ENCODE measurements at regions not wholly inside any gene's neighbourhood (a gene's known extent, or its start where the extent isn't known, plus 50 kb on each side); places are given as distances from the start of the nearest gene placed in this dataset.

DNA sequence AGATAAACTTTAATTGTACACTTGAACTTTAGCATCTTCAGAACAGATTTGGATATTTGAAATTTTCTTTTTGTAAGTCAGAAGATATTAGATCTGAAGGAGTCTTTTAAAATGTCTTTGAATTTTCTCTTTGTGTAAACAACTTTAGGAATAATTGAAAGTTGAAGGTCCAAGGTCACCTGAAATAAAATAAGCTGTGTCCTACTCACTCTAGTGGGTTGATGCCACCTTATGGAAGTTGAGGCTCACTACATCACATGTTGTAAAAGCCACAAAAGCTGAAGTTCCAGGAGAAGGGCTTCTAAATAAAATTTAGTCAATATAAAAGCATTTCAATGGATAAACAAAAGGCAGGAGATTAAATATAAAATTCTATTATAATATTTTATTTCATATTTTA, 122.0 kb upstream of the ATXN7L3B start:
- no peak for DNase-seq

DNA sequence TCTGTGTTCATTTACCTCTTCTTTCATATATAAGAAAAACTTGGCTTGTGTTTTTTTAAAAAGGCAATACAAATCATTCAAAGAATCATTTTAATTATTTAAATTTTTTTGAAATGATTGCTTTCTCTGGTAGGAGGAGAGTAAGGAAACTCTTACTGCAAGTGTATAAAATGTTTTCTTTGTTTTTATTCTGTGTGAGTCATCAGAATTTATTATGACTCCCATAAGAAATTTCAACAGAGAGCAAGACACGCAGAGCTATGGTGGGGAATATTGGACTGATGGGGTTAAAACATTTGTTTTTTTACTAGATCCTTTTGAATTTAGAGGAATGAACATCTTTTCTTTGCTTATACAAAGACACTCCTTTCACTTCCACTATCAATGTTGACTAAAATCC, 119.1 kb upstream of the ATXN7L3B start:
- no peak for DNase-seq

DNA sequence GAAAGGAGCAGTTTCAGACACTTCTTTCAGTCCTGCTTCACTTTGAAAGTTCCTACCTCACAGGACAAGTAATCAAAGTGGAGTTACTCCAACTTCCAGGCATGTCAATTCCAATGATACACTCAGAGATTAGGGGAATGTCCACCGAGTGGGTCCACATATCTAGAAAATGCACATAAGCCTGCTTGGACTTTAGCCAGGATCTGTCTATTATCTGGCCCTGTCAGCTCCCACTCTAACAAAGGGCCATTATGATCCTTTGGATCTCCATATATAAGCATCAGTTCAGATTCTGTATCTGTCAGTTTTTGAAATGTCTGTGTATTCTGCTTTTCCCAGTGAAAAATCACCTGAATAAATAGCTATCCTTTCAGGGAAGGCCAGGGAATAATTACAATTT, 112.9 kb upstream of the ATXN7L3B start:
- peak; percentile 19 for DNase-seq

DNA sequence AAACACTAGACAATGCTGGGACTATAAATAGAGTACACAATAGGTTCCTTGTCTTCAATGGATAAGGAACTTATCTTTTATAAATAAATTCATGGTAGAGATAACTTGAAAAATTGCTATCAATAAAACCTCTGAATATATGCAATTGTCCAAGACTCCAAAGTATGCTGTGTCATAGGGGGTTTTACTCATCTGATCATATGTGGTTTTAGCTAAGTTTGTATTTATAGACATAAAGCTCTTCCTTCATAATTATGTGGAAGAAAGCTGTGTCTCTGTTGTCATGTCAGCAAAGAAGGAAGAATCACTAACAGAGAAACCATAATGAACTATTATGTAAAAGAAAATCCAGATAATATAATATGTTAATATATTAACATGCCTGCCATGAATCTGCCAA, 111.5 kb upstream of the ATXN7L3B start:
- no peak for DNase-seq

DNA sequence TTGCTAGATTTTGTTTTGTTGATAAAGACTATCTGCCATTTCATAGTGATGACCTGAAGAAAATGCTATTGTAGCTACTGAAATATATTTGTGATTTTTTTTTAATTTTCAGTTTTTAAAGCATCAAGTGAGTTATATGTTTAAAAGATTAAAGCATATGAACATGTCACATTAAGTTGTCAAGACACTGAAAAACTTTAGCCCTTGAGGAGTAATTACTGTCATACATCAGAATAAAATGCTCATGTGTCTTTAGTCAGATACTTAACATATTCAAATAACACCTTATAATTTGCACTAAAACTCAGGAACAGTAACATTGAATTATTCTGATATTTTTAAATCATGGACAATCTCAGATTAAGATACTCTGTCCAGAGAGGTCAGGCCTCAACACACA, 108.1 kb upstream of the ATXN7L3B start:
- no peak for DNase-seq

DNA sequence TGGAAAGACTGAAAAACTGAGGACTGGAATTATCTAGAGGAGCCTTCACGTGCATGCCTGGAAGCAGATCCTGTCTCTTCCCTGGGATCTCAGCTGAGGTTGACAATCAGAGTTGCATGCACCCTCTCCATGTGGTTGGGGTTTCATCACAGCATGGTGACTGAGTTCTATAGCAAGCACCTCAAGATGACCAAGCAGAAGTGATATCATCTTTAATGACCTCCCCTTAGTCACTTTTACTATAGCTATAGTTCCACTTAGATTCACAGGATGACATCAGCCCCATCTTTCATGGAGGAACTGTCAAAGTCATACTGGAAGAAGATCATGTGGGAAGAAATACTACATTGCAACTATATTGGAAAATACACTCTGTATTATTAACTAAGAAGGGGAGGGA, 105.8 kb upstream of the ATXN7L3B start:
- no peak for DNase-seq

DNA sequence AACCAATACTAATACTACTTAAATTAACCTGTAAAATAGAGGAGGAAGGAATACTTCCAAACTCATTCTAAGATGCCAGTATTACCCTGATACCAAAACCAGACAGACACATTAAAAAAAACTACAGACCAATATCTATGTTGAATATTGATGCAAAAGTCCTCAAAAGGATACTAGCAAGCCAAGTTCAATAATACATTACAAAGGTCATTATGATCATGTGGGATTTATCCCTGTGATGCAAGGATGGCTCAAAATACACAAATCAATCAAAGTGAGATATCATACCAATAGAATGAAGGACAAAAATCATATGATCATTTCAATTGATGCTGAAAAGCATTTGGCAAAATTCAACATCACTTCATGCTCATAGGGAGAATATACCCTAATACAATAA, 97.2 kb upstream of the ATXN7L3B start:
- DNase-seq = no peak

DNA sequence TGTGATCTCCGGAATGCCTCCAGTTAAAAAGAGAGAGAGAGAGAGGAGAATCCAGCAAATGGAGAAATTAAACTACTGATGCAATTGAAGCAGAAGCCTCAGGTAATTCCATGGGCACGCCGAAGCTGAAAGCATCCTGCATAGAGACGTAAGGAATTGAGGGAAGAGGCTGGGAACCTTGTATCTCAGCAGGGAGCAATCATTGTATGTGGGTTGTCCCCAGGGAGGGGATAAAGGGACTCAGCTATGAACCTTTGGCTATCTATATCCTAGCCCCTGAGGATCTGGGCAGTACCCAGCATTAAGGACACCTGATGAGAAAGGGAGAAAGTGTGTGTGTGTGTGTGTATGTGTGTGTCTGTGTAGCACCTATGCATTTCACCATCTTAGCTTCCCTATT, 95.8 kb upstream of the ATXN7L3B start:
- DNase-seq = no peak

DNA sequence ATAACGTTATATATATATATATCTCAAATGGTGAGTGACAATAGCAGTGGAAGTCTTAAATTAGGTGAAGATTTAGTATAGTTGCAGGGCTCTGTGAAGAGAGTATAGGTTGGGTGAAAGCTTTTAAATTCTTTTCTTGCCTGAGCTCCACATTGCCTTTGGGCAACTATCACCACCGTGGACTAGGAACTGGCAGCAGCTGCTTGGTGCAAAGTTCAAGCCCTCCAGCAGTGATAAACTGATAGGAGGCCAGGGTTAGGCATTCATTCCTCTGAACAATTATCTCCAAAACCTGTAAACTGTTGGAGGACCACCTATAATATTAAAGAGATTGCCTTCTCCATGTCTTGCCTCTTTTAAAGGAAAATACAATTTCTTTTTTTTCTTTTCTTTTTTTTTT, 91.2 kb upstream of the ATXN7L3B start:
- no peak for DNase-seq

DNA sequence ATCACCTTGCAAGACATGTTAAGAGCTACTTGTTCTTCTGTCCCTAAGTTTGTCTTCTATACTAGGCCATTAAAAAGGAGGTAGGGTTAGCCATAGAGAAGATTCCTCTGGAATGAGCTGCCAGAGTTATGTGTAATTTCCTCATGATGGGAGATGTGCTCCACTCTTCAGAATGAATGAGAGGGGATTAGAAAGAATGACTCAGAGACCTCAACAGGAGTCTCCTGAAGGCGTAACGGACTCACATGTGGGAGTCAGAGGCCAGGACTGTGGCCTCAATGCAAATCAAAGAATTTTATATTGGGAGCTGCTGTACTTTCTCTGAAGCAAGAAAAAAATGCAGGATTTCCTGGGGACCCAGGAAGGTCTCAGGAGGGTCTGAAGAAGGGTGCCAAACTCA, 87.8 kb upstream of the ATXN7L3B start:
- no peak for DNase-seq

DNA sequence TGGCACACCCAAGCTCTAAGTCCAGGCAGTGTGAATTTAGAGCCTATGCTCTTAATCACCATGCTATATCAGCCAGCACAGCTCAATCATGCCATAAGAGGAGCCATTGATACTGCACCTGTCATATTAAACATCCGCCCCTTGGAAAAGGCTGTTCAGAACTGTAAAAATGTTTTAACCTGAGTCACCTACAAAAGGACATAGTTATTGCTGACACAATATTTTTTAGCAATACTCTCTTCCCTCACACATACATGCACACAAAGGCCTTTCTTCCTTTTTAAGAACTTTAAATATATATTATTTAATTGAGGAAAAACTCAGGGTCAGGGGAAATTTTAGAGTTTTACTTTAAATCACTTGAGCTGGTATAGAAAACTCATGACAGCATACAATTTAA, 83.5 kb upstream of the ATXN7L3B start:
- DNase-seq = no peak

DNA sequence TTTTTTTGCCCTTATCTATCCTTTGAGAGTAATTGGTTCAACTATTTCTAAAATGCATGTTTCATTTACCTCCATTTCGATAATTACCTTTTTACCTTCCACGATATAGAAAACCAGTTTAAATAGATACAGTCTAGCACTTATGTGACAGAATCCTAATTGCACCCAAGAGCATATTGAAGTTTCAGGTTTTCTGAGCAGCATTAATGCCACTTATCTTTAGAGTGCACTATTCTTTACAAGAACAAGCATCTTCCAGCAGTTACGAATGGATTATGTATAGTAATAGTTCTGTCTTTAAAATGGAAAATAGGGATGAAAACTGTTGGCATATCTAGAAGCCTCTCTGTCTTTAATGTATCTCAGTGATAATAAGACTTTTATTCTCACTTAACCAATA, 82.2 kb upstream of the ATXN7L3B start:
- DNase-seq = no peak

DNA sequence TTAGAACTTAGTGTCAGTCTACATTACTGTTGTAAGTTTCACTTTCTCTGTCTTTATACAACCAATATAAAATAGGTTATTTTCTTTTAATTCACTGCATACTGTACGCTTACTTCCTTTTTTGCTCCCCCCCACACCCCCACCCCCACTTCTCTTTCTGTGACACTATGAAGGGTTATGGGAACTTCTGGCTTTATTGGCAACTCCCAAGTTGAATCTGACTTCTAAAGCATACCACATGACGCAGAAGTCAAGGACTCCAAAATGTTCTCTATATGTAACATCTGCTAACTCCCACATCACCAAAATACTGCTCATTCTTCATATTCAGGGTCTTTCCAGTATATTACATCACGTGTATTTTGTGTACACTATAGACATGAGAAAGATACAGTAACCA, 81.2 kb upstream of the ATXN7L3B start:
- DNase-seq = no peak

DNA sequence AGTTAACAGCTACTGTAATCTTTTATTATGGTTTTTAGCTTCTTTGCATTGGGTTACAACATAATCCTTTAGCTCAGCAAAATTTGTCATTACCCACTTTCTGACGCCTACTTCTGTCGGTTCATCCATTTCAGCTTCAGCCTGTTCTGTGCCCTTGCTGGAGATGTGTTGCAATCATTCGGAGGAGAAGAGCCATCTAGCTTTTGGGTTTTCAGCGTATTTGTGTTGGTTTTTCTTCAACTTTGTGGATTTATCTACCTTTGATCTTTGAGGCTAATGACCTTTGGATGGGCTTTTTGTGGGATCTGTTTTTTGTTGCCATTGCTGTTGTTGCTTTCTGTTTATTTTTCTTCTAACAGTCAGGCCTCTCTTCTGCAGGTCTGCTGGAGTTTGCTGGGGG, 69.2 kb upstream of the ATXN7L3B start:
- no peak for DNase-seq

DNA sequence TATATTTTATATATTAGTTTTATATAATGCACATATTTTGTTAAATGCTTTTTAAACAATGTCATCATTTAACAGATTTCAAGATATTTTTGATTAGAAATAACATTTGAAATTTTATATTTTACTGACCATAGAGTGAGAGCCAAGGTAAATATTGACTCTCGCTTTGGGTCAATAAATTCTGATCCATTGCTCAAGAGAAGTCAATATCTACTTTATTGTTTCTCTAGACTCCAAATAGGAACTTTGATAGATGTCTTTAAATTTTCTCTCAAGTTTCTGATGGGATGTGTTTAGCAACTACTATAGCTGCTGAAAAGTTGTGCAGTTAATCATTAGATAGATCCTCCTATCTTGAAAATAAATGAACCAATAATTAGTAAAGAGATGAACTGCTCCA, 61.4 kb upstream of the ATXN7L3B start:
- no peak for DNase-seq

DNA sequence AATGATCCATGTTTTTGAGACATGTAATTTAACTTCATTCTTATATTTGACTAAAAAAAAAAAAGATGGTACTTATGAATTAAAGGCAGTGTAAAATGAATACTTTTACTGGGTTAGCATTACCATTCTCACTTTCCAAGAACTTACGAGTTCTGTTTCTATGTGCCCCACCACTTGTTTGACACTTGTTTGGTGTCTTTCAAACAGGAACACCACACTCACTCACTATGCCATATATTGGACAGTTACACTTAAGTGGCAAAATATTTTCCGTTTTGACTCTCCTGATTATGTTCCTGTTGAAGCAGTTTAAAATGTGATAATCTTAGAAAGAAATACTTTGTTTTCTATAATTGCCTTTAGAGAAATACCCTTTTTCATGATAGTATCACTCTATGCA, 56.6 kb upstream of the ATXN7L3B start:
- no peak for DNase-seq

DNA sequence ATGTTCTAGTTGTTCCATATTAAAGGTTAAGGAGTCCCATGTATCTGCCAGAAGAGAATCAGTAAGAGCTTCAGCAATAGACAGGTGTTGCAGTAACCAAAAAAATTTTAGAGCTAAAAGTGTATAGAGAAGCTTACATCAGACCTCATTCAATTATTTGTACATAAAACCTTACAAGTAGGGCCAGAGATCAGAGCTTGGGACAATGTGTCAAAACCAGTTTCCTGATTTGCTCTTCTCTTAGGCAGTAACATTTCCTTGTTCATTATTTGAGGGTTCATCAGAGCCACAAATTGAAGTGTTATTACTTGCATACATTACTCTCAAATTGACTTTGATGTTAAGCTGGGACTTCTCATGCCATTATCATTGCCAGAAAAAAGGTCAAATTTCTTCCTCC, 55.5 kb upstream of the ATXN7L3B start:
- DNase-seq = no peak

DNA sequence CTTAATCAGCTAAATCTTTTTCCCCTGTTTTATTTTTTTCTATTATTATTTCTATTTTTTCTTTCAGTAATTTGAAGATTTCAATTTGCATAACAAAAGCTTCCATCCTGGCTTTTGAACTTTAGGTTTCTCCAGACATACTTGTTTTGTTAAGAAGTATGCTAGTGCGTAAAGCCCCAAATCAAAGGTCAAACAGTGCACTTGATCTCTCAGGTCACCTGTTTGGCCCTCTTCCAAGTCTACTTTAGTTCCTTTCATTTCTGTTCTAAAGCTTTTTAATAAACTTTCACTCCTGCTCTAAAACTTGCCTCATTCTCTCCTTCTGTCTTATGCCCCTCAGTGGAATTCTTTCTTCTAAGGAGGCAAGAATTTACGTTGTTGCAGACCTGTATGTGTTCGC, 54.6 kb upstream of the ATXN7L3B start:
- DNase-seq = no peak

Measured in midbrain (tissue), 1 donor.